K562 (cell line): ENCODE measurements at regions not wholly inside any gene's neighbourhood (a gene's known extent, or its start where the extent isn't known, plus 50 kb on each side); places are given as distances from the start of the nearest gene placed in this dataset.

Experiments used
- ATAC-seq: fragments of 200-7000 bp; cut with Tn5 transposase; 3 replicates; pipeline ENCODE4 v1.9.1; 2020; ENCODE audit warnings: moderate library complexity
- BruUV-seq: library from RNA; stranded (reverse); fragments of 400-500 nt; replicated peaks from 2 replicates; lab custom pipeline; 2021; lab: Mats Ljungman, UMichigan
- CTCF ChIA-PET: fragments of 300-600 bp; formaldehyde crosslinking; extraction: SDS; loops from one replicate; lab custom pipeline; 2021; ENCODE audit warnings: low intra/inter-chr PET ratio; lab: Yijun Ruan, JAX
- POLR2A ChIA-PET: fragments of 300-600, 350-650 bp; sonication (Branson Sonifier 250); formaldehyde crosslinking; extraction: SDS; loops from one replicate; lab custom pipeline; 2021; ENCODE audit warnings: antibody characterized with exemption, inconsistent platforms; lab: Yijun Ruan, JAX
- DNase-seq, 4 experiments: peaks; one replicate each; pipeline versions ENCODE4 v3.0.0 to v3.0.0-alpha.2; 2011 to 2018; ENCODE audit warnings: low spot score in 3 of 4, mixed read lengths in 3 of 4; ENCODE audit errors: extremely low read depth in 1 of 4
- FAIRE-seq: peaks from 2 replicates; lab custom pipeline; 2011; peaks lifted over from hg19 to GRCh38; lab: Jason Lieb, UNC
- H2AFZ ChIP-seq: 2 replicates; pipeline ENCODE4 v1.6.0; 2011; ENCODE audit warnings: low read depth, low read length, control low read depth, inconsistent platforms
- H3K27ac ChIP-seq: fragments of 200-600 bp; 3 replicates; pipeline ENCODE4 v1.8.0; 2011; ENCODE audit warnings: low read depth, mild to moderate bottlenecking, control low read depth, inconsistent platforms, low read length, moderate library complexity, mixed read lengths; ENCODE audit errors: extremely low read depth
- H3K27me3 ChIP-seq, 2 experiments: fragments of 300-600 bp in 1 of 2; 2 replicates in 1 of 2; 3 replicates in 1 of 2; pipeline versions ENCODE4 v1.6.0 to v1.8.0; 2011; ENCODE audit warnings: inconsistent platforms in 2 of 2, low read length in 2 of 2, mild to moderate bottlenecking in 1 of 2, mixed read lengths in 1 of 2, moderate library complexity in 1 of 2; ENCODE audit not compliant: control insufficient read depth in 2 of 2, insufficient read depth in 2 of 2
- H3K36me3 ChIP-seq: fragments of 300-600 bp; 3 replicates; pipeline ENCODE4 v1.8.0; 2011; ENCODE audit warnings: mild to moderate bottlenecking, low read length, inconsistent platforms; ENCODE audit not compliant: control insufficient read depth, insufficient read depth
- H3K4me1 ChIP-seq, 2 experiments: fragments of 200-600 bp in 1 of 2; replicated peaks in 1 of 2; 2 replicates in 1 of 2; 3 replicates in 1 of 2; pipeline versions ENCODE4 v1.5.1 to v1.8.0; 2011; ENCODE audit warnings: inconsistent platforms in 2 of 2, low read length in 2 of 2, mild to moderate bottlenecking in 1 of 2, mixed read lengths in 1 of 2, moderate library complexity in 1 of 2; ENCODE audit not compliant: control insufficient read depth in 2 of 2, insufficient read depth in 2 of 2
- H3K4me2 ChIP-seq: 2 replicates; pipeline ENCODE4 v1.6.1; 2011; ENCODE audit warnings: low read length, control low read depth, inconsistent platforms, mixed read lengths; ENCODE audit not compliant: insufficient read depth
- H3K4me3 ChIP-seq: fragments of 200-600 bp; sonication (generic), shearing (Covaris generic); 2 replicates; pipeline ENCODE4 v1.5.1; 2016; ENCODE audit warnings: control low read depth, inconsistent platforms
- H3K79me2 ChIP-seq: fragments of 200-600 bp; 3 replicates; pipeline ENCODE4 v1.8.0; 2011; ENCODE audit warnings: low read length, inconsistent platforms; ENCODE audit not compliant: control insufficient read depth, insufficient read depth
- H3K9ac ChIP-seq, 2 experiments: 2 replicates each; pipeline versions ENCODE4 v1.6.0 to v1.6.1; 2011; ENCODE audit warnings: low read depth in 2 of 2, low read length in 2 of 2, control low read depth in 1 of 2, inconsistent platforms in 1 of 2, mild to moderate bottlenecking in 1 of 2, mixed read lengths in 1 of 2; ENCODE audit not compliant: insufficient read depth in 1 of 2
- H3K9me1 ChIP-seq: one replicate; pipeline ENCODE4 v1.6.0; 2011; ENCODE audit warnings: inconsistent platforms, mild to moderate bottlenecking, low read length, moderate library complexity; ENCODE audit not compliant: control insufficient read depth, insufficient read depth
- H3K9me3 ChIP-seq: replicated peaks from 2 replicates; pipeline ENCODE4 v1.5.1; 2011; ENCODE audit warnings: low read depth, low read length, inconsistent platforms; ENCODE audit not compliant: control insufficient read depth, insufficient read depth
- H4K20me1 ChIP-seq: replicated peaks from 2 replicates; pipeline ENCODE4 v1.6.1; 2011; ENCODE audit warnings: low read length, inconsistent platforms, mixed read lengths; ENCODE audit not compliant: control insufficient read depth, insufficient read depth
- GTF2E2 ChIP-seq: fragments of 200-800 bp; sonication (Bioruptor generic); IDR thresholded peaks from 2 replicates; pipeline ENCODE4 v1.6.1; 2016; ENCODE audit warnings: missing genetic modification characterization, missing compliant biosample characterization
- HEY1 ChIP-seq: fragments of 250-450 bp; sonication (Bioruptor Pico); IDR thresholded peaks from 2 replicates; pipeline ENCODE4 v1.5.0; 2020; ENCODE audit warnings: mild to moderate bottlenecking, moderate library complexity, borderline replicate concordance
- MBD2 ChIP-seq: sonication (generic); IDR thresholded peaks from 2 replicates; pipeline ENCODE4 v1.6.1; 2016; ENCODE audit warnings: low read depth, borderline replicate concordance
- NFE2L1 ChIP-seq: fragments of 450-650 bp; IDR thresholded peaks from 2 replicates; pipeline ENCODE4 v1.6.1; 2016; ENCODE audit warnings: missing genetic modification characterization, low read depth, mild to moderate bottlenecking, missing compliant biosample characterization, moderate library complexity, borderline replicate concordance
- NONO ChIP-seq, 2 experiments: fragments of 200-400 bp in 1 of 2; fragments of 450-650 bp in 1 of 2; formaldehyde crosslinking in 1 of 2; IDR thresholded peaks; 2 replicates each; pipeline ENCODE4 v1.6.1; 2017; ENCODE audit warnings: low read depth in 2 of 2, mild to moderate bottlenecking in 2 of 2, moderate library complexity in 2 of 2, low read length in 1 of 2
- TBP ChIP-seq: optimal IDR thresholded peaks from 2 replicates; pipeline ENCODE3; 2011; ENCODE audit warnings: low read depth, low read length, improper control_type of control experiment
- ZNF668 ChIP-seq: fragments of 250-450 bp; sonication (Bioruptor Pico); IDR thresholded peaks from 2 replicates; pipeline ENCODE4 v1.8.0; 2022; ENCODE audit warnings: mild to moderate bottlenecking, inconsistent platforms
- ZNF696 ChIP-seq: fragments of 250-450 bp; sonication (Bioruptor Pico); conservative IDR thresholded peaks from 2 replicates; pipeline ENCODE4 v1.4.0; 2020; ENCODE audit warnings: mild to moderate bottlenecking, moderate library complexity
- WGBS: fragments of 100-300 bp; shearing (Covaris generic); methylation state at CpG from one replicate; pipeline ENCODE4 v1.1.6; 2016; ENCODE audit warnings: low coverage, mixed read lengths; ENCODE audit not compliant: insufficient coverage; ENCODE audit errors: missing lambda C conversion rate; 5-methylcytosine and 5-hydroxymethylcytosine counted together
- in situ Hi-C: fragments of 300-500 bp; cut with MboI; formaldehyde crosslinking; loops from 4 replicates; pipeline ENCODE4 v1.15.0; 2018; ENCODE audit warnings: inconsistent platforms, mixed read lengths
- intact Hi-C: fragments of 100-400 bp; cut with micrococcal nuclease; formaldehyde crosslinking; loops from 2 replicates; pipeline ENCODE4 v1.14.2; 2022
- TF ChIP-seq, protein P1 (sequence below): IDR thresholded peaks from 2 replicates; pipeline ENCODE4 v1.6.1; 2014; ENCODE audit warnings: antibody characterized with exemption

DNA sequence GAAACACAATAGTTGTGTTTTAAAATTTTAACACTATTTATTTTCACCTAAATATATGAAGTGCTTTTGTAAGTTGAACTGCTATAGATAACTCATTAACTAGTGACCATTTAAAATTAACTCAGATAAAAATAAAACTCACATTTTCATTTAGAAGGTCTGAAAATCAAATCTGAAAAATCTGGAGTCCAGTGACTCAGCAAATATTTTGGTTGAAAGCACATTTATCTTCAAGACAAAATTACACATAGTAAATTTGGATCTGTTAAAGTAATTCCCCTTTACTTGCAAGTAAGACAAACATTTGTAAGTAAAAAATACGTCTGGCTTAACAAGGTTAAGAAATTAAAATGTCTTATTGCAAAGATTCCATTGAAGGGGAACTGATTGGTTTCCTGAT, 589.1 kb downstream of the TRIML1 start (continued):
- TF ChIP-seq GTF2E2 (tag) (no peak), NFE2L1 (tag) (peak; percentile 54; the same call in 1 of the 2 replicates), HEY1 (CRISPR knock-in tag) (no peak)

DNA sequence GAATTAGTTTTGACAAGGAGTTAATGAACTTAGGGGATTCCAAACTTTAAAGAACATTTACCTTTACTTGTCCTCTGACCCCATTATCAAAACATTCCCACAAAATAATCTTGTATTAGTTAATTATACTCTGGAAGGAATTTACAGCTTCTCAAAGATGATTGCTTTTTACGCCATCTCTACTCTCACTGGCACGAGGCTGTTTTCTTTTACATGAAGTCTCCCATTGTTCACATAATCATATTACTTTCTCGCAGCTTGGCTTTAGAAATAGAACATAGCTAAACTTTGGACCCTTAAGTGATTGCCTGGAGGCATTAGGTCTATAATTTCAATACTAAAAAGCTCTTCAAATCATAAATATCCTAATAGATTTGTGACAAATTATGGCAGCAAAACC, 592.9 kb downstream of the TRIML1 start:
- no peaks in the 10 kb centered on the region for H3K36me3 ChIP-seq
- no peaks in the 10 kb centered on the region for H3K79me2 ChIP-seq
- no peak overlapping the region for H3K9ac ChIP-seq
- no peak for ATAC-seq
- TF ChIP-seq MBD2 (no peak), TBP (no peak), NONO (IDR thresholded peaks at IDR 0.05; ENCODE audit: low read depth in 2 of 2, low read length in 1 of 2) (no peak), ZNF668 (CRISPR knock-in tag) (no peak), ZNF696 (CRISPR knock-in tag) (no peak)
- TF ChIP-seq, protein P1, sequence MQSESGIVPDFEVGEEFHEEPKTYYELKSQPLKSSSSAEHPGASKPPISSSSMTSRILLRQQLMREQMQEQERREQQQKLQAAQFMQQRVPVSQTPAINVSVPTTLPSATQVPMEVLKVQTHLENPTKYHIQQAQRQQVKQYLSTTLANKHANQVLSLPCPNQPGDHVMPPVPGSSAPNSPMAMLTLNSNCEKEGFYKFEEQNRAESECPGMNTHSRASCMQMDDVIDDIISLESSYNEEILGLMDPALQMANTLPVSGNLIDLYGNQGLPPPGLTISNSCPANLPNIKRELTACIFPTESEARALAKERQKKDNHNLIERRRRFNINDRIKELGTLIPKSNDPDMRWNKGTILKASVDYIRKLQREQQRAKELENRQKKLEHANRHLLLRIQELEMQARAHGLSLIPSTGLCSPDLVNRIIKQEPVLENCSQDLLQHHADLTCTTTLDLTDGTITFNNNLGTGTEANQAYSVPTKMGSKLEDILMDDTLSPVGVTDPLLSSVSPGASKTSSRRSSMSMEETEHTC: no peak
- CTCF ChIA-PET: no interaction called here
- intact Hi-C loops: no loop called here
- no peaks in the 10 kb centered on the region for H3K4me1 ChIP-seq
- in situ Hi-C loops: no loop called here
- H3K27ac ChIP-seq: no peak overlapping the region
- H2AFZ ChIP-seq: no peak overlapping the region
- DNase-seq: no peak
- no peaks in the 10 kb centered on the region for H3K9me3 ChIP-seq
- WGBS: 4% methylated on average over 3 of the region's 3 CpGs
- FAIRE-seq: no peak
- H4K20me1 ChIP-seq: no peaks in the 10 kb centered on the region
- POLR2A ChIA-PET: no interaction called here
- no peak overlapping the region for H3K4me3 ChIP-seq
- H3K4me2 ChIP-seq: no peak overlapping the region
- H3K27me3 ChIP-seq: no peaks in the 10 kb centered on the region
- H3K9me1 ChIP-seq: no peaks in the 10 kb centered on the region
- BruUV-seq: no TSS peak
